HFFc6 (cell line): ENCODE measurements at regions not wholly inside any gene's neighbourhood (a gene's known extent, or its start where the extent isn't known, plus 50 kb on each side); places are given as distances from the start of the nearest gene placed in this dataset.

Experiments used
- DNase-seq: peaks from one replicate; pipeline ENCODE4 v3.0.0-alpha.2; 2018
- H3K27ac Mint-ChIP-seq: 2 replicates; pipeline ENCODE4 v1.8.0; 2020; ENCODE audit warnings: mild to moderate bottlenecking, mixed read lengths
- H3K27me3 Mint-ChIP-seq: 2 replicates; pipeline ENCODE4 v1.8.0; 2021; ENCODE audit warnings: mild to moderate bottlenecking, moderate library complexity, mixed read lengths; ENCODE audit not compliant: insufficient read depth
- H3K36me3 Mint-ChIP-seq: 2 replicates; pipeline ENCODE4 v1.8.0; 2021; ENCODE audit warnings: low read depth, mixed read lengths
- H3K4me1 Mint-ChIP-seq: 2 replicates; pipeline ENCODE4 v1.8.0; 2020; ENCODE audit warnings: low read depth, mixed read lengths
- H3K4me3 Mint-ChIP-seq: 2 replicates; pipeline ENCODE4 v1.8.0; 2020; ENCODE audit warnings: mild to moderate bottlenecking, moderate library complexity, mixed read lengths
- H3K9me3 Mint-ChIP-seq: 2 replicates; pipeline ENCODE4 v1.8.0; 2020; ENCODE audit warnings: mild to moderate bottlenecking, mixed read lengths
- TF ChIP-seq, protein P1 (sequence below): fragments of 200-600 bp; sonication (generic); IDR thresholded peaks from 2 replicates; pipeline ENCODE4 v1.5.0; 2021; ENCODE audit warnings: antibody characterized with exemption, mild to moderate bottlenecking

DNA sequence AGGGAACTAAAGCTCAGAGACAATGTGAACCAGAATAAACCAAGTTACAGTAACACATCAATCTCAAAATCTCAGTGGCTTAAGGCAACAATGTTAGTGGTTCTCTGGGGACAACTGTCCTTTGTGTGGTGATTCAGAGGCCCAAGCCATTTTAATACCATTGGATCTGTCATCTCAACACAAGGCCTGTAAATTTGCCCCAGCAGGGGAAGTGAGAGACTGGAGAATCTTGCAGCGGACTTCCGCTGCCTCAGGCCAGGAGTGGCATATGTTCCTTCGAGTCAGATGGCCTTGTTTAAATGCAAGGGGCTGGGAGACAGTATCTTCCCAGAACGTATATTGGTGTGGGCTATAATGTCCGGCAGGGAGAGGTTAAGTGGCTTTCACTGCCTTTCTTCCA is 126.0 kb downstream of the CD83 start:
- no peak for DNase-seq
- TF ChIP-seq, protein P1, sequence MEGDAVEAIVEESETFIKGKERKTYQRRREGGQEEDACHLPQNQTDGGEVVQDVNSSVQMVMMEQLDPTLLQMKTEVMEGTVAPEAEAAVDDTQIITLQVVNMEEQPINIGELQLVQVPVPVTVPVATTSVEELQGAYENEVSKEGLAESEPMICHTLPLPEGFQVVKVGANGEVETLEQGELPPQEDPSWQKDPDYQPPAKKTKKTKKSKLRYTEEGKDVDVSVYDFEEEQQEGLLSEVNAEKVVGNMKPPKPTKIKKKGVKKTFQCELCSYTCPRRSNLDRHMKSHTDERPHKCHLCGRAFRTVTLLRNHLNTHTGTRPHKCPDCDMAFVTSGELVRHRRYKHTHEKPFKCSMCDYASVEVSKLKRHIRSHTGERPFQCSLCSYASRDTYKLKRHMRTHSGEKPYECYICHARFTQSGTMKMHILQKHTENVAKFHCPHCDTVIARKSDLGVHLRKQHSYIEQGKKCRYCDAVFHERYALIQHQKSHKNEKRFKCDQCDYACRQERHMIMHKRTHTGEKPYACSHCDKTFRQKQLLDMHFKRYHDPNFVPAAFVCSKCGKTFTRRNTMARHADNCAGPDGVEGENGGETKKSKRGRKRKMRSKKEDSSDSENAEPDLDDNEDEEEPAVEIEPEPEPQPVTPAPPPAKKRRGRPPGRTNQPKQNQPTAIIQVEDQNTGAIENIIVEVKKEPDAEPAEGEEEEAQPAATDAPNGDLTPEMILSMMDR = no peak
- no peak overlapping the region for H3K4me3 Mint-ChIP-seq
- no peaks in the 10 kb centered on the region for H3K36me3 Mint-ChIP-seq
- no peak overlapping the region for H3K27ac Mint-ChIP-seq
- H3K9me3 Mint-ChIP-seq = no peaks in the 10 kb centered on the region
- no peaks in the 10 kb centered on the region; the same call in none of the 2 replicates for H3K27me3 Mint-ChIP-seq
- H3K4me1 Mint-ChIP-seq = no peaks in the 10 kb centered on the region

DNA sequence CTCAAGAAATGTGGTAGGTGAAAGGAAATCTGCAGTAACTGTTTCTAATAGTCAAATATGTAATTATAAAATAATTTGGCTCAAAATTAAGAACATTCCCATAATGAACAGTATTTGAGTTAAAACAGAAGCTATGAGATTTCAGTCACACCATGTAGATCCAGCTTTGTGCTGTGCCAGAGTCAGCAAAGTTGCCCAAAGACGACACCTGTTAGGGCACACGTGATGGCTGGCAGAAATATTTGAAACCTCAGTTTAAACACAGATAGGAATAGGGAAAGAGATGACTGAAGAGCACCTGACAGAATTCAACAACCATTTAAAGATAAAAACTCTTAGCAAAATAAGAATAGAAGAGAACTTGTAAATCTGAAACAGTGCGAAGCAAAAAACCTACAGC is 129.3 kb downstream of the CD83 start:
- Mint-ChIP-seq H3K36me3 (no peaks in the 10 kb centered on the region), H3K4me3 (no peak overlapping the region), H3K4me1 (no peaks in the 10 kb centered on the region), H3K27me3 (no peaks in the 10 kb centered on the region; the same call in 1 of the 2 replicates), H3K9me3 (no peaks in the 10 kb centered on the region), H3K27ac (no peak overlapping the region)
- DNase-seq = no peak
- TF ChIP-seq, protein P1 = no peak

- no peaks in the 10 kb centered on the region for H3K4me1 Mint-ChIP-seq
- no peaks in the 10 kb centered on the region; the same call in 1 of the 2 replicates for H3K27me3 Mint-ChIP-seq
- TF ChIP-seq, protein P1 = no peak
- DNase-seq = no peak
- H3K27ac Mint-ChIP-seq = no peak overlapping the region
- H3K9me3 Mint-ChIP-seq = no peaks in the 10 kb centered on the region
- H3K36me3 Mint-ChIP-seq = no peaks in the 10 kb centered on the region
- no peak overlapping the region for H3K4me3 Mint-ChIP-seq
Observed at GRCh38 chr6:14250573-14250972, 133.0 kb downstream of the CD83 start.

GRCh38 chr6:14252271-14252850 is 134.8 kb downstream of the CD83 start:
- H3K27me3 Mint-ChIP-seq = no peaks in the 10 kb centered on the region; the same call in none of the 2 replicates
- TF ChIP-seq, protein P1 = no peak
- H3K36me3 Mint-ChIP-seq = no peaks in the 10 kb centered on the region
- no peak overlapping the region for H3K4me3 Mint-ChIP-seq
- no peaks in the 10 kb centered on the region for H3K9me3 Mint-ChIP-seq
- no peak for DNase-seq
- no peak overlapping the region for H3K27ac Mint-ChIP-seq
- no peaks in the 10 kb centered on the region for H3K4me1 Mint-ChIP-seq

DNA sequence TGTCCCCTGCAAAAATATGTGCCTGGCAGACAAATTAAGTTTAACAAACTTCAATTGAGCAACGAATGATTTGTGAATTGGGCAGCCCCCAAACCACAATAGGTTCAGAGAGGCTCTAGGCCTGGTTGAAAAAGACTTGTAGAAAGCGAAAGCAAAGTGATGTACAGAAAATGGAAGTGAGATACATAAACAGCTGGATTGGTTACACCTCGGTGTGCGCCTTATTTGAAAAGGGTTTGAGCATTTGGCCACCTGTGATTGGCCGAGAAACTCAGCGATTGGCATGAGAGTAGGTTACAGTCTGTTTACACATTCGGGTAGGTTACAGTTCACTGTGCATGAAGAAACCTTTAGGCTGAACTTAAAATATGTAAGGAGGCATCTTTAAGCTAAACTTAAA is 136.9 kb downstream of the CD83 start:
- Mint-ChIP-seq H3K4me1 (no peaks in the 10 kb centered on the region), H3K9me3 (no peaks in the 10 kb centered on the region), H3K27me3 (no peaks in the 10 kb centered on the region; the same call in none of the 2 replicates), H3K36me3 (no peaks in the 10 kb centered on the region), H3K4me3 (no peak overlapping the region), H3K27ac (no peak overlapping the region)
- no peak for DNase-seq
- TF ChIP-seq, protein P1 = no peak

- no peak overlapping the region for H3K4me3 Mint-ChIP-seq
- peaks cover 5% of the 10 kb centered on the region; the same call in 1 of the 2 replicates for H3K9me3 Mint-ChIP-seq
- H3K4me1 Mint-ChIP-seq = no peaks in the 10 kb centered on the region
- TF ChIP-seq, protein P1 = no peak
- DNase-seq = no peak
- H3K36me3 Mint-ChIP-seq = 0 out of 2 replicates have a peak, but pooled peaks cover under 1% of the 10 kb centered on the region
- no peaks in the 10 kb centered on the region; the same call in none of the 2 replicates for H3K27me3 Mint-ChIP-seq
- H3K27ac Mint-ChIP-seq = no peak overlapping the region
Observed at GRCh38 chr6:14255916-14256315, 138.3 kb downstream of the CD83 start.
